ENCODE measurements at regions not wholly inside any gene's neighbourhood (a gene's known extent, or its start where the extent isn't known, plus 50 kb on each side); places are given as distances from the start of the nearest gene placed in this dataset.

GRCh38 chr1:67571406-67571805 is 113.6 kb upstream of the GADD45A start:
- TF ChIP-seq CTCF (IDR thresholded peaks at IDR 0.05; ENCODE audit: low read depth, low read length): no peak
- Histone ChIP-seq H3K4me3 (ENCODE audit: low read depth, low read length) (no peak overlapping the region), H3K9me3 (no peaks in the 10 kb centered on the region), H3K36me3 (no peaks in the 10 kb centered on the region), H3K4me1 (no peaks in the 10 kb centered on the region), H3K27me3 (no peaks in the 10 kb centered on the region)
- DNase-seq: no peak

GRCh38 chr1:67571901-67572593 is 113.0 kb upstream of the GADD45A start:
- Histone ChIP-seq H3K27me3 (no peaks in the 10 kb centered on the region), H3K9me3 (no peaks in the 10 kb centered on the region), H3K4me3 (ENCODE audit: low read depth, low read length) (no peak overlapping the region), H3K36me3 (no peaks in the 10 kb centered on the region), H3K4me1 (no peaks in the 10 kb centered on the region)
- no peak for DNase-seq
- TF ChIP-seq CTCF (IDR thresholded peaks at IDR 0.05; ENCODE audit: low read depth, low read length): no peak

- no peak for DNase-seq
- no peaks in the 10 kb centered on the region for H3K4me1 ChIP-seq
- no peak overlapping the region for H3K4me3 ChIP-seq (ENCODE audit: low read depth, low read length)
- no peaks in the 10 kb centered on the region for H3K9me3 ChIP-seq
- H3K27me3 ChIP-seq: no peaks in the 10 kb centered on the region
- no peak for TF ChIP-seq CTCF (IDR thresholded peaks at IDR 0.05; ENCODE audit: low read depth, low read length)
- H3K36me3 ChIP-seq: no peaks in the 10 kb centered on the region
Measured at GRCh38 chr1:67572594-67573221, 112.3 kb upstream of the GADD45A start.

- no peak for TF ChIP-seq CTCF (IDR thresholded peaks at IDR 0.05; ENCODE audit: low read depth, low read length)
- Histone ChIP-seq H3K9me3 (no peaks in the 10 kb centered on the region), H3K27me3 (no peaks in the 10 kb centered on the region), H3K4me1 (no peaks in the 10 kb centered on the region), H3K36me3 (no peaks in the 10 kb centered on the region), H3K4me3 (ENCODE audit: low read depth, low read length) (no peak overlapping the region)
- no peak for DNase-seq
Measured at GRCh38 chr1:67573311-67573872, 111.6 kb upstream of the GADD45A start.

- no peak for TF ChIP-seq CTCF (IDR thresholded peaks at IDR 0.05; ENCODE audit: low read depth, low read length)
- H3K36me3 ChIP-seq: no peaks in the 10 kb centered on the region
- H3K4me3 ChIP-seq (ENCODE audit: low read depth, low read length): no peak overlapping the region
- H3K4me1 ChIP-seq: no peaks in the 10 kb centered on the region
- H3K27me3 ChIP-seq: no peaks in the 10 kb centered on the region
- DNase-seq: no peak
- H3K9me3 ChIP-seq: no peaks in the 10 kb centered on the region
Measured at GRCh38 chr1:67574221-67574620, 110.8 kb upstream of the GADD45A start.

GRCh38 chr1:67575861-67576260 is 109.1 kb upstream of the GADD45A start:
- Histone ChIP-seq H3K36me3 (no peaks in the 10 kb centered on the region), H3K9me3 (no peaks in the 10 kb centered on the region), H3K4me3 (ENCODE audit: low read depth, low read length) (no peak overlapping the region), H3K27me3 (no peaks in the 10 kb centered on the region), H3K4me1 (no peaks in the 10 kb centered on the region)
- TF ChIP-seq CTCF (IDR thresholded peaks at IDR 0.05; ENCODE audit: low read depth, low read length): no peak
- no peak for DNase-seq

All from BE2C (cell line).